Breast epithelium (tissue), 4 donors: ENCODE measurements at regions not wholly inside any gene's neighbourhood (a gene's known extent, or its start where the extent isn't known, plus 50 kb on each side); places are given as distances from the start of the nearest gene placed in this dataset.
"Not testable (repeated sequence)": the region's sequence is repeated elsewhere in the genome, so short reads cannot be mapped to it uniquely, and the experiment has no call there.

Source experiments
- DNase-seq, 2 donors: peaks; one replicate each; pipeline ENCODE4 v3.0.0-alpha.2; 2019; ENCODE audit warnings: low spot score in 2 of 2
- H3K27ac ChIP-seq, 2 donors: fragments of 200-600 bp; sonication (generic) in 1 of 2; one replicate each; pipeline ENCODE4 v1.5.1; 2016 to 2019; ENCODE audit warnings: mild to moderate bottlenecking in 1 of 2
- H3K27me3 ChIP-seq, 2 donors: fragments of 200-600 bp; sonication (generic) in 1 of 2; one replicate each; pipeline versions ENCODE4 v1.5.1 to v1.6.0; 2017 to 2019; ENCODE audit warnings: control low read depth in 1 of 2, mild to moderate bottlenecking in 1 of 2
- H3K36me3 ChIP-seq: fragments of 200-600 bp; one replicate; pipeline ENCODE4 v1.5.1; 2019
- H3K4me1 ChIP-seq, 2 donors: fragments of 200-600 bp; sonication (generic); one replicate each; pipeline ENCODE4 v1.5.1; 2016 to 2019; ENCODE audit warnings: control low read depth in 1 of 2
- H3K4me3 ChIP-seq, 3 donors: fragments of 200-600 bp; sonication (generic); 1 replicate in 2 of 3; 2 replicates in 1 of 3; pipeline ENCODE4 v1.5.1; 2016 to 2019; ENCODE audit warnings: mild to moderate bottlenecking in 3 of 3, moderate library complexity in 2 of 3
- H3K9me3 ChIP-seq, 2 donors: fragments of 200-600 bp; sonication (generic) in 1 of 2; one replicate each; pipeline ENCODE4 v1.5.1; 2016 to 2019; ENCODE audit warnings: control low read depth in 1 of 2
- CTCF ChIP-seq, 3 donors: fragments of 450-650 bp; IDR thresholded peaks; one replicate each; pipeline ENCODE4 v1.5.1; 2016 to 2017; ENCODE audit warnings: antibody characterized with exemption in 3 of 3, mild to moderate bottlenecking in 3 of 3, moderate library complexity in 3 of 3
- POLR2A ChIP-seq: fragments of 450-650 bp; IDR thresholded peaks from one replicate; pipeline ENCODE4 v1.6.1; 2016; ENCODE audit warnings: antibody characterized with exemption, mild to moderate bottlenecking, moderate library complexity
- POLR2AphosphoS5 ChIP-seq, 3 donors: sonication (generic); formaldehyde crosslinking; IDR thresholded peaks; one replicate each; pipeline ENCODE4 v1.6.1; 2017; ENCODE audit warnings: antibody characterized with exemption in 3 of 3
- intact Hi-C: fragments of 100-400 bp; cut with DNase I; formaldehyde crosslinking; loops from one replicate; pipeline ENCODE4 v1.15.1; 2023; ENCODE audit warnings: low total_unique reads

DNA sequence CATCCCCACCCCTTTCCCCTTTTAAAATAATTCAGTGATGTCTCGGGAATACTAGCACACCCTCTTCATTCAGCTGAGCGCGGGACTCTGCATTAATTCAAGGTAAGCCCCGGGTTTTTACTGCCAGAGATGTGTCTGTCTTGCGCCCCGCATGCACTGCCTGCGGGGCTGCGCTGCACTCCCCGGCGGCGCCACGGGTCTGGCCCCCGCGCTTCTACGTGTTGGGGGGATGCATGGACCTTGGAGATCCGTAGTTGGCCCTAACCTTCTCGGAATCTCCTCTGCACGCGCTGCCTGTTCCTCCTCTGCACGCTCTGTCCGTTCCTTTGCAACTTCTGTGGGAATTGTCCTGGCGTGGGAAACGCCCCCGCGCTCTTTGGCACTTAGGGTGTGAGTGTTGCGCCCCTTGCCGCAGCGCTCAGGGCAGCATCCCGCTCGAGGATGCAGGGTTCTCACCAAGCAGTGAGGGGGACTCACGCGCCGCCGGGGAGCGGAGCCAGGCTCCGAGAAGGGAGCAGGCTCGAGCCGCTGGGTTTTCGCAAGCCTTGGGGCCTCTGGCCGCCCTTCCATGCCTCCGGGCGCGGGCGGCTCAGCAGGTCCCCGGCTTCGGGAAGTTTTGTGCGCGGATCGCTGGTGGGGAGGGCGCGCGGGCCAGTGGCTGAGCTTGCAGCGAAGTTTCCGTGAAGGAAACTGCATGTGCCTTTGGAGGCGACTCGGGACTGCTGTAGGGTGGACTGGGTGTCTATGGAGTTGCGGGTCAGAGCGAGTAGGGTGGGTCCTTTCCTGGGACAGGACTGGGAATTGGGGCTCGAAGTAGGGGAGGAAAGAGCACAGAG, 165.1 kb upstream of the CACNA1E start:
- intact Hi-C loops, result no loop called here

GRCh38 chr1:181318858-181319235, 164.5 kb upstream of the CACNA1E start:
- intact Hi-C loops, result no loop called here

More for the DNA sequence above, 165.1 kb upstream of the CACNA1E start:
- H3K9me3 ChIP-seq, result no peaks in the 10 kb centered on the region
- no peak overlapping the region for H3K27ac ChIP-seq
- H3K36me3 ChIP-seq, result no peaks in the 10 kb centered on the region
- H3K27me3 ChIP-seq, result peaks cover 3 to 79% of the 10 kb centered on the region in 2 donors
- no peak for DNase-seq
- H3K4me3 ChIP-seq, result peak overlapping the region in 2 of 3 donors; percentile 4 to 16
- H3K4me1 ChIP-seq, result no peaks in the 10 kb centered on the region
- no peak for TF ChIP-seq CTCF (IDR thresholded peaks at IDR 0.05)
- no peak for TF ChIP-seq POLR2A
- no peak for TF ChIP-seq POLR2AphosphoS5 (IDR thresholded peaks at IDR 0.05)

DNA sequence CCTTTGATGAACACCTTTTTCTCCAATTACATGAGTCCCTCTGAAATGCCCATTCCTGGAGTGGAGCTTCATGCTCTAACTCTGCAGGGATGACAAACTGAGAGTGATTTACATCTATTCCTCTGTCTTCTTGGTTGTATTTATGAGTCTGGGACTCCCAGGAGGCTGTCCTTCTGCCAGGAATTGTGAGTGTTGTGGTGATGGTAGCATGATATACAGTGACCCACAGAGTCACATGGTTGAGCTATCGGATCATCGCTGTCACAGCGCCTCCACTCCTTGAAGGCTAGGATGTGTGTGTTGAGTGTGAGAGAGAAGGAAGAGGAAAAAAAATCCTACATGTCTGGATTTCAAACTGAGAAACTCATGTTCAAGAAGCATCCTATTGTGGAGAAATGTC, 163.4 kb upstream of the CACNA1E start:
- Histone ChIP-seq H3K4me1 (no peaks in the 10 kb centered on the region), H3K27me3 (peaks cover 3 to 64% of the 10 kb centered on the region in 2 donors), H3K27ac (no peak overlapping the region), H3K36me3 (no peaks in the 10 kb centered on the region), H3K9me3 (no peaks in the 10 kb centered on the region), H3K4me3 (no peak overlapping the region)
- no peak for DNase-seq
- intact Hi-C loops, result no loop called here
- TF ChIP-seq POLR2A (no peak), POLR2AphosphoS5 (IDR thresholded peaks at IDR 0.05) (no peak), CTCF (IDR thresholded peaks at IDR 0.05) (no peak)

More at GRCh38 chr1:181318858-181319235, 164.5 kb upstream of the CACNA1E start:
- Histone ChIP-seq H3K4me3 (no peak overlapping the region), H3K36me3 (no peaks in the 10 kb centered on the region), H3K9me3 (no peaks in the 10 kb centered on the region), H3K4me1 (no peaks in the 10 kb centered on the region), H3K27me3 (peaks cover 3 to 73% of the 10 kb centered on the region in 2 donors), H3K27ac (no peak overlapping the region)
- TF ChIP-seq CTCF (IDR thresholded peaks at IDR 0.05), result no peak
- no peak for TF ChIP-seq POLR2AphosphoS5 (IDR thresholded peaks at IDR 0.05)
- no peak for DNase-seq

DNA sequence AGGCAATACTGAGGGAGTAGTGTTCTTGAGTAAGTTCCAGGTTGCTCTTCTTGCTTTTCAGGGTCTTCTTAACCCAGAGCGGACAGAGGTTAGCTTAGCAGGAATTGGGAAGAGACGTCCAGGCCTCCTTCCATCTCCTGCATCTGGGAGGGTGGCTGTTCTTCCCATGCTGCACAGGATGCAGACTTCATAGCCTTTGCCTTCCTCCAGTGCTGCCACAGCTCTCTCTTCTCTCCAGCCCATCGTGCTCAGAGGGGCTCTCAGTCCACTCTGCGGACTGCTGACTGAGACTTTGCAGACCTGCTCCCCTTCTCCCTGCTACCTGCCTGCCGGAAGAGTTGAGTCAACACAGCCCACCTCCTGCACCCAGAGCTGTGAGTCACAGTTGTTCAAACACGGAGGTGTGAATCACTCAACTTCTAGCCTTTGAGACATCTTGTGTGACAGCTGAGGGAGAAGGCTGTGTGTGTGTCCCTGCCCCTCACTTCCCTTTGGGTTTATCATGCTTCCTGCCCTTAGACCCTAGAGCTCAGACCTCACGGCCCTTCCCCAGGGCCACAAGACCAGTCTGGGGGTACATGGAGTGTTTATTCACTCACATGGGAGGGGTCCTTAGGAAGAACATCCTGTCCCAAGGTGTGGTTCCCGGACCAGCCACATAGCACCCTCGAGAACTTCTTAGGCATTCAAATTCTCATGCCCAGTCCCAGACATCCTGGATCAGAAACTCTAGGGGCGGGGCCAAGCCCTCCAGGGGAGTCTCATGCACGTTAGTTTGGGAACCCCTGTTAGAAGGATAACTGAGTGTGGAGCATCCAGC, 158.3 kb upstream of the CACNA1E start:
- TF ChIP-seq POLR2A (no peak), POLR2AphosphoS5 (IDR thresholded peaks at IDR 0.05) (no peak), CTCF (IDR thresholded peaks at IDR 0.05) (no peak)
- Histone ChIP-seq H3K27me3 (peaks cover 0 to 14% of the 10 kb centered on the region in 2 donors), H3K27ac (no peak overlapping the region), H3K4me1 (no peaks in the 10 kb centered on the region), H3K9me3 (no peaks in the 10 kb centered on the region), H3K36me3 (no peaks in the 10 kb centered on the region), H3K4me3 (no peak overlapping the region)
- DNase-seq, result no peak
- intact Hi-C loops, result no loop called here

DNA sequence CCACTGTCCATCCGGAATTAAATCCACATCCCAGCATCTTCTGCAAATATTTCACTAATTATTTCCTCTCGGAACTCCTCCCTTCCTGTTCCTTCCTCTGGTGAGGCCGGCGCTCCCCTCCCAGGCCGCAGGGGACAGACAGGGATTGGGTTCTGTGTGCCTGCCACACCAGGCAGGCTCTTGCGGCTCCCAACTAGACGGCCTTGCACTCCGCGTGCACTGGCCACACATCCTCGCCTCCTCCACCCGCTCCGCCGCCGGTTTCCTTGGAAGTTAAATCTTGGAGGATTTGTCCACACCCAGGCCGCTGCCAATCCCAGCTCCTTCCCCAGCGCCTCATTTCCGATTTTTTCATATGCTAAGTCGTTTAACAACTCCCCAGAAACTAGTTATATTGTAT, 157.6 kb upstream of the CACNA1E start:
- H3K9me3 ChIP-seq, H3K4me1 ChIP-seq, H3K27ac ChIP-seq, H3K36me3 ChIP-seq, DNase-seq, H3K4me3 ChIP-seq, intact Hi-C loops: not testable (repeated sequence)
- H3K27me3 ChIP-seq, result peaks cover 0 to 11% of the 10 kb centered on the region in 2 donors
